ENCODE measurements at regions not wholly inside any gene's neighbourhood (a gene's known extent, or its start where the extent isn't known, plus 50 kb on each side); places are given as distances from the start of the nearest gene placed in this dataset.

GRCh38 chr1:17932164-17932563 lies 175.4 kb upstream of the IGSF21 start:
- Histone ChIP-seq H3K79me2 (ENCODE audit: control insufficient read depth, insufficient read depth, low read length, unreplicated experiment) (no peaks in the 10 kb centered on the region), H3K27ac (ENCODE audit: low read depth, low read length) (no peak overlapping the region), H2AFZ (ENCODE audit: low read length, unreplicated experiment) (no peak overlapping the region), H3K4me1 (ENCODE audit: control insufficient read depth, insufficient read depth, low read length, unreplicated experiment) (no peaks in the 10 kb centered on the region), H3K27me3 (ENCODE audit: insufficient read depth, low read length) (peaks cover 52% of the 10 kb centered on the region), H3K4me3 (ENCODE audit: low read depth, low read length) (no peak overlapping the region), H3K36me3 (ENCODE audit: insufficient read depth, low read length) (no peaks in the 10 kb centered on the region)

GRCh38 chr1:17933501-17933900 lies 174.1 kb upstream of the IGSF21 start:
- no peaks in the 10 kb centered on the region for H3K4me1 ChIP-seq (ENCODE audit: control insufficient read depth, insufficient read depth, low read length, unreplicated experiment)
- no peak overlapping the region for H2AFZ ChIP-seq (ENCODE audit: low read length, unreplicated experiment)
- H3K36me3 ChIP-seq (ENCODE audit: insufficient read depth, low read length) = no peaks in the 10 kb centered on the region
- H3K27me3 ChIP-seq (ENCODE audit: insufficient read depth, low read length) = peaks cover 56% of the 10 kb centered on the region
- no peaks in the 10 kb centered on the region for H3K79me2 ChIP-seq (ENCODE audit: control insufficient read depth, insufficient read depth, low read length, unreplicated experiment)
- no peak overlapping the region for H3K27ac ChIP-seq (ENCODE audit: low read depth, low read length)
- H3K4me3 ChIP-seq (ENCODE audit: low read depth, low read length) = no peak overlapping the region

- no peaks in the 10 kb centered on the region for H3K4me1 ChIP-seq (ENCODE audit: control insufficient read depth, insufficient read depth, low read length, unreplicated experiment)
- H3K27me3 ChIP-seq (ENCODE audit: insufficient read depth, low read length) = peaks cover 57% of the 10 kb centered on the region
- no peak overlapping the region for H2AFZ ChIP-seq (ENCODE audit: low read length, unreplicated experiment)
Observed at GRCh38 chr1:17933971-17934370, 173.6 kb upstream of the IGSF21 start.

GRCh38 chr1:17935230-17935629 lies 172.4 kb upstream of the IGSF21 start:
- Histone ChIP-seq H3K36me3 (ENCODE audit: insufficient read depth, low read length) (no peaks in the 10 kb centered on the region), H2AFZ (ENCODE audit: low read length, unreplicated experiment) (no peak overlapping the region), H3K27me3 (ENCODE audit: insufficient read depth, low read length) (peaks cover 54% of the 10 kb centered on the region), H3K4me1 (ENCODE audit: control insufficient read depth, insufficient read depth, low read length, unreplicated experiment) (no peaks in the 10 kb centered on the region), H3K27ac (ENCODE audit: low read depth, low read length) (no peak overlapping the region), H3K79me2 (ENCODE audit: control insufficient read depth, insufficient read depth, low read length, unreplicated experiment) (no peaks in the 10 kb centered on the region), H3K4me3 (ENCODE audit: low read depth, low read length) (no peak overlapping the region)

More at GRCh38 chr1:17933971-17934370, 173.6 kb upstream of the IGSF21 start:
- Histone ChIP-seq H3K27ac (ENCODE audit: low read depth, low read length) (no peak overlapping the region), H3K79me2 (ENCODE audit: control insufficient read depth, insufficient read depth, low read length, unreplicated experiment) (no peaks in the 10 kb centered on the region), H3K36me3 (ENCODE audit: insufficient read depth, low read length) (no peaks in the 10 kb centered on the region), H3K4me3 (ENCODE audit: low read depth, low read length) (no peak overlapping the region)

GRCh38 chr1:17941431-17942189 lies 166.0 kb upstream of the IGSF21 start:
- peaks cover 40% of the 10 kb centered on the region for H3K27me3 ChIP-seq (ENCODE audit: insufficient read depth, low read length)
- H2AFZ ChIP-seq (ENCODE audit: low read length, unreplicated experiment) = no peak overlapping the region
- H3K4me3 ChIP-seq (ENCODE audit: low read depth, low read length) = no peak overlapping the region
- H3K27ac ChIP-seq (ENCODE audit: low read depth, low read length) = no peak overlapping the region
- H3K36me3 ChIP-seq (ENCODE audit: insufficient read depth, low read length) = no peaks in the 10 kb centered on the region
- no peaks in the 10 kb centered on the region for H3K79me2 ChIP-seq (ENCODE audit: control insufficient read depth, insufficient read depth, low read length, unreplicated experiment)
- H3K4me1 ChIP-seq (ENCODE audit: control insufficient read depth, insufficient read depth, low read length, unreplicated experiment) = no peaks in the 10 kb centered on the region

GRCh38 chr1:17943506-17943905 lies 164.1 kb upstream of the IGSF21 start:
- H3K4me1 ChIP-seq (ENCODE audit: control insufficient read depth, insufficient read depth, low read length, unreplicated experiment) = no peaks in the 10 kb centered on the region
- H3K27ac ChIP-seq (ENCODE audit: low read depth, low read length) = no peak overlapping the region
- H3K36me3 ChIP-seq (ENCODE audit: insufficient read depth, low read length) = no peaks in the 10 kb centered on the region
- H3K79me2 ChIP-seq (ENCODE audit: control insufficient read depth, insufficient read depth, low read length, unreplicated experiment) = no peaks in the 10 kb centered on the region
- peaks cover 30% of the 10 kb centered on the region for H3K27me3 ChIP-seq (ENCODE audit: insufficient read depth, low read length)
- H2AFZ ChIP-seq (ENCODE audit: low read length, unreplicated experiment) = no peak overlapping the region
- H3K4me3 ChIP-seq (ENCODE audit: low read depth, low read length) = no peak overlapping the region

GRCh38 chr1:17944646-17945045 lies 163.0 kb upstream of the IGSF21 start:
- H2AFZ ChIP-seq (ENCODE audit: low read length, unreplicated experiment) = no peak overlapping the region
- H3K27me3 ChIP-seq (ENCODE audit: insufficient read depth, low read length) = peaks cover 31% of the 10 kb centered on the region

GRCh38 chr1:17946434-17946833 lies 161.2 kb upstream of the IGSF21 start:
- H3K4me3 ChIP-seq (ENCODE audit: low read depth, low read length) = no peak overlapping the region
- no peaks in the 10 kb centered on the region for H3K79me2 ChIP-seq (ENCODE audit: control insufficient read depth, insufficient read depth, low read length, unreplicated experiment)
- no peak overlapping the region for H3K27ac ChIP-seq (ENCODE audit: low read depth, low read length)
- no peak overlapping the region for H2AFZ ChIP-seq (ENCODE audit: low read length, unreplicated experiment)
- H3K36me3 ChIP-seq (ENCODE audit: insufficient read depth, low read length) = no peaks in the 10 kb centered on the region
- no peaks in the 10 kb centered on the region for H3K4me1 ChIP-seq (ENCODE audit: control insufficient read depth, insufficient read depth, low read length, unreplicated experiment)
- H3K27me3 ChIP-seq (ENCODE audit: insufficient read depth, low read length) = peaks cover 28% of the 10 kb centered on the region

More at GRCh38 chr1:17944646-17945045, 163.0 kb upstream of the IGSF21 start:
- H3K4me3 ChIP-seq (ENCODE audit: low read depth, low read length) = no peak overlapping the region
- H3K27ac ChIP-seq (ENCODE audit: low read depth, low read length) = no peak overlapping the region
- H3K36me3 ChIP-seq (ENCODE audit: insufficient read depth, low read length) = no peaks in the 10 kb centered on the region
- no peaks in the 10 kb centered on the region for H3K4me1 ChIP-seq (ENCODE audit: control insufficient read depth, insufficient read depth, low read length, unreplicated experiment)
- no peaks in the 10 kb centered on the region for H3K79me2 ChIP-seq (ENCODE audit: control insufficient read depth, insufficient read depth, low read length, unreplicated experiment)

- Histone ChIP-seq H3K4me1 (ENCODE audit: control insufficient read depth, insufficient read depth, low read length, unreplicated experiment) (no peaks in the 10 kb centered on the region), H3K79me2 (ENCODE audit: control insufficient read depth, insufficient read depth, low read length, unreplicated experiment) (no peaks in the 10 kb centered on the region), H3K36me3 (ENCODE audit: insufficient read depth, low read length) (no peaks in the 10 kb centered on the region), H2AFZ (ENCODE audit: low read length, unreplicated experiment) (no peak overlapping the region), H3K4me3 (ENCODE audit: low read depth, low read length) (no peak overlapping the region), H3K27ac (ENCODE audit: low read depth, low read length) (no peak overlapping the region), H3K27me3 (ENCODE audit: insufficient read depth, low read length) (peaks cover 43% of the 10 kb centered on the region)
Observed at GRCh38 chr1:17948594-17948993, 159.0 kb upstream of the IGSF21 start.

GRCh38 chr1:17949511-17949910 lies 158.1 kb upstream of the IGSF21 start:
- no peak overlapping the region for H2AFZ ChIP-seq (ENCODE audit: low read length, unreplicated experiment)
- no peaks in the 10 kb centered on the region for H3K36me3 ChIP-seq (ENCODE audit: insufficient read depth, low read length)
- H3K27ac ChIP-seq (ENCODE audit: low read depth, low read length) = no peak overlapping the region
- no peaks in the 10 kb centered on the region for H3K79me2 ChIP-seq (ENCODE audit: control insufficient read depth, insufficient read depth, low read length, unreplicated experiment)
- H3K4me3 ChIP-seq (ENCODE audit: low read depth, low read length) = no peak overlapping the region
- no peaks in the 10 kb centered on the region for H3K4me1 ChIP-seq (ENCODE audit: control insufficient read depth, insufficient read depth, low read length, unreplicated experiment)
- H3K27me3 ChIP-seq (ENCODE audit: insufficient read depth, low read length) = peaks cover 47% of the 10 kb centered on the region

GRCh38 chr1:17950728-17951127 lies 156.9 kb upstream of the IGSF21 start:
- Histone ChIP-seq H3K27me3 (ENCODE audit: insufficient read depth, low read length) (peaks cover 49% of the 10 kb centered on the region), H2AFZ (ENCODE audit: low read length, unreplicated experiment) (no peak overlapping the region), H3K36me3 (ENCODE audit: insufficient read depth, low read length) (no peaks in the 10 kb centered on the region), H3K79me2 (ENCODE audit: control insufficient read depth, insufficient read depth, low read length, unreplicated experiment) (no peaks in the 10 kb centered on the region), H3K27ac (ENCODE audit: low read depth, low read length) (no peak overlapping the region), H3K4me3 (ENCODE audit: low read depth, low read length) (no peak overlapping the region), H3K4me1 (ENCODE audit: control insufficient read depth, insufficient read depth, low read length, unreplicated experiment) (no peaks in the 10 kb centered on the region)
